B cell (primary cell): ENCODE measurements at regions not wholly inside any gene's neighbourhood (a gene's known extent, or its start where the extent isn't known, plus 50 kb on each side); places are given as distances from the start of the nearest gene placed in this dataset.

ENCODE experiments used
- CTCF ChIP-seq: fragments of 200-600 bp; IDR thresholded peaks from one replicate; pipeline ENCODE4 v1.8.0; 2022; ENCODE audit warnings: antibody characterized with exemption, mild to moderate bottlenecking
- EZH2 ChIP-seq: IDR thresholded peaks from 2 replicates; pipeline ENCODE4 v1.6.1; 2012; ENCODE audit warnings: borderline replicate concordance, low read depth, mild to moderate bottlenecking, moderate library complexity, low read length; ENCODE audit not compliant: insufficient read depth, poor library complexity, severe bottlenecking

- no peak for TF ChIP-seq EZH2
- no peak for TF ChIP-seq CTCF
Measured at GRCh38 chr6:87959083-87959482, 88.6 kb upstream of the SPACA1 start.
